Skeletal muscle tissue (tissue), 3 donors: ENCODE measurements at regions not wholly inside any gene's neighbourhood (a gene's known extent, or its start where the extent isn't known, plus 50 kb on each side); places are given as distances from the start of the nearest gene placed in this dataset.

Experiments used
- H3K27ac ChIP-seq: one replicate; pipeline ENCODE4 v1.7.0; 2013; ENCODE audit warnings: mild to moderate bottlenecking, low read depth, low read length, inconsistent platforms
- H3K27me3 ChIP-seq, 3 donors: one replicate each; pipeline ENCODE4 v1.7.0; 2013; ENCODE audit warnings: low read length in 3 of 3; ENCODE audit not compliant: control insufficient read depth in 3 of 3, insufficient read depth in 3 of 3
- H3K36me3 ChIP-seq, 3 donors: one replicate each; pipeline ENCODE4 v1.7.0; 2013; ENCODE audit warnings: low read length in 3 of 3; ENCODE audit not compliant: control insufficient read depth in 3 of 3, insufficient read depth in 3 of 3
- H3K4me1 ChIP-seq, 3 donors: one replicate each; pipeline ENCODE4 v1.7.0; 2013; ENCODE audit warnings: low read length in 3 of 3, mild to moderate bottlenecking in 3 of 3; ENCODE audit not compliant: control insufficient read depth in 3 of 3, insufficient read depth in 3 of 3
- H3K4me3 ChIP-seq, 3 donors: one replicate each; pipeline ENCODE4 v1.7.0; 2013; ENCODE audit warnings: low read length in 3 of 3
- H3K9ac ChIP-seq, 3 donors: one replicate each; pipeline ENCODE4 v1.7.0; 2013; ENCODE audit warnings: low read length in 3 of 3, mild to moderate bottlenecking in 3 of 3, moderate library complexity in 2 of 3, low read depth in 1 of 3
- H3K9me3 ChIP-seq, 3 donors: one replicate each; pipeline ENCODE4 v1.7.0; 2013; ENCODE audit warnings: low read length in 3 of 3; ENCODE audit not compliant: control insufficient read depth in 3 of 3
- donor health status: Osteomylitis.

- no peaks in the 10 kb centered on the region for H3K9me3 ChIP-seq
- H3K4me3 ChIP-seq = no peak overlapping the region
- no peak overlapping the region for H3K27ac ChIP-seq
- no peaks in the 10 kb centered on the region for H3K27me3 ChIP-seq
- no peaks in the 10 kb centered on the region for H3K36me3 ChIP-seq
- no peak overlapping the region for H3K9ac ChIP-seq
- H3K4me1 ChIP-seq = no peaks in the 10 kb centered on the region
Observed at GRCh38 chr16:64202571-64202970, 919.3 kb downstream of the CDH11 start.

GRCh38 chr16:64196444-64196843 lies 925.4 kb downstream of the CDH11 start:
- Histone ChIP-seq H3K36me3 (no peaks in the 10 kb centered on the region), H3K9ac (no peak overlapping the region), H3K27me3 (no peaks in the 10 kb centered on the region), H3K9me3 (no peaks in the 10 kb centered on the region), H3K27ac (no peak overlapping the region), H3K4me3 (no peak overlapping the region), H3K4me1 (no peaks in the 10 kb centered on the region)

- Histone ChIP-seq H3K4me3 (no peak overlapping the region), H3K36me3 (no peaks in the 10 kb centered on the region), H3K9me3 (no peaks in the 10 kb centered on the region), H3K27ac (no peak overlapping the region), H3K4me1 (no peaks in the 10 kb centered on the region), H3K9ac (no peak overlapping the region), H3K27me3 (no peaks in the 10 kb centered on the region)
Observed at GRCh38 chr16:64185954-64186353, 935.9 kb downstream of the CDH11 start.

GRCh38 chr16:64184156-64184555 lies 937.7 kb downstream of the CDH11 start:
- Histone ChIP-seq H3K4me1 (no peaks in the 10 kb centered on the region), H3K36me3 (no peaks in the 10 kb centered on the region), H3K9ac (no peak overlapping the region), H3K27ac (no peak overlapping the region), H3K9me3 (no peaks in the 10 kb centered on the region), H3K27me3 (no peaks in the 10 kb centered on the region), H3K4me3 (no peak overlapping the region)

GRCh38 chr16:64182985-64183384 lies 938.9 kb downstream of the CDH11 start:
- Histone ChIP-seq H3K27me3 (no peaks in the 10 kb centered on the region), H3K4me3 (no peak overlapping the region), H3K36me3 (no peaks in the 10 kb centered on the region), H3K9me3 (peaks cover 4% of the 10 kb centered on the region in 3 donors), H3K27ac (no peak overlapping the region), H3K4me1 (no peaks in the 10 kb centered on the region), H3K9ac (no peak overlapping the region)

- Histone ChIP-seq H3K4me3 (no peak overlapping the region), H3K27ac (no peak overlapping the region), H3K36me3 (no peaks in the 10 kb centered on the region), H3K4me1 (no peaks in the 10 kb centered on the region), H3K9ac (no peak overlapping the region), H3K9me3 (peaks cover 4% of the 10 kb centered on the region in 3 donors), H3K27me3 (no peaks in the 10 kb centered on the region)
Observed at GRCh38 chr16:64181271-64181925, 940.5 kb downstream of the CDH11 start.

- Histone ChIP-seq H3K36me3 (no peaks in the 10 kb centered on the region), H3K4me3 (no peak overlapping the region), H3K4me1 (no peaks in the 10 kb centered on the region), H3K27me3 (no peaks in the 10 kb centered on the region), H3K9ac (no peak overlapping the region), H3K9me3 (peaks cover 4% of the 10 kb centered on the region in 3 donors), H3K27ac (no peak overlapping the region)
Observed at GRCh38 chr16:64180136-64180900, 941.5 kb downstream of the CDH11 start.

GRCh38 chr16:64174327-64174726 lies 947.5 kb downstream of the CDH11 start:
- no peak overlapping the region for H3K4me3 ChIP-seq
- peaks cover 4% of the 10 kb centered on the region in 3 donors for H3K9me3 ChIP-seq
- no peaks in the 10 kb centered on the region for H3K27me3 ChIP-seq
- no peak overlapping the region for H3K27ac ChIP-seq
- H3K4me1 ChIP-seq = no peaks in the 10 kb centered on the region
- H3K36me3 ChIP-seq = no peaks in the 10 kb centered on the region
- no peak overlapping the region for H3K9ac ChIP-seq

- H3K9ac ChIP-seq = no peak overlapping the region
- no peak overlapping the region for H3K4me3 ChIP-seq
- no peaks in the 10 kb centered on the region for H3K36me3 ChIP-seq
- no peaks in the 10 kb centered on the region for H3K27me3 ChIP-seq
- H3K27ac ChIP-seq = no peak overlapping the region
- no peaks in the 10 kb centered on the region for H3K9me3 ChIP-seq
- H3K4me1 ChIP-seq = peaks cover 0 to 5% (median 0%) of the 10 kb centered on the region in 3 donors
Observed at GRCh38 chr16:64172652-64173051, 949.2 kb downstream of the CDH11 start.

GRCh38 chr16:64172226-64172625 lies 949.6 kb downstream of the CDH11 start:
- Histone ChIP-seq H3K27me3 (no peaks in the 10 kb centered on the region), H3K9ac (no peak overlapping the region), H3K9me3 (no peaks in the 10 kb centered on the region), H3K27ac (no peak overlapping the region), H3K4me1 (peaks cover 0 to 5% (median 0%) of the 10 kb centered on the region in 3 donors), H3K4me3 (no peak overlapping the region), H3K36me3 (no peaks in the 10 kb centered on the region)
